8988T (cell line): ENCODE measurements at regions not wholly inside any gene's neighbourhood (a gene's known extent, or its start where the extent isn't known, plus 50 kb on each side); places are given as distances from the start of the nearest gene placed in this dataset.
A peak's percentile ranks its signal among the peaks of the same experiment; 100 is the strongest.

Experiments used
- DNase-seq: peaks from one replicate; pipeline ENCODE4 v3.0.0; 2011

GRCh38 chr11:62026739-62027370, 59.4 kb upstream of the FTH1 start:
- DNase-seq: no peak

- DNase-seq: peak; percentile 29
Observed at GRCh38 chr11:62025487-62026105, 58.2 kb upstream of the FTH1 start.

- DNase-seq: no peak
Observed at GRCh38 chr11:62024936-62025486, 57.6 kb upstream of the FTH1 start.

- no peak for DNase-seq
Observed at GRCh38 chr11:62022211-62022610, 54.8 kb upstream of the FTH1 start.

- DNase-seq: no peak
Observed at GRCh38 chr11:62020661-62021060, 53.2 kb upstream of the FTH1 start.

GRCh38 chr11:62018981-62019664, 51.7 kb upstream of the FTH1 start:
- DNase-seq: no peak

- no peak for DNase-seq
Observed at GRCh38 chr11:62017878-62018655, 50.6 kb upstream of the FTH1 start.
